Endothelial cell of umbilical vein (primary cell): ENCODE measurements at regions not wholly inside any gene's neighbourhood (a gene's known extent, or its start where the extent isn't known, plus 50 kb on each side); places are given as distances from the start of the nearest gene placed in this dataset.

Experiments
- BruUV-seq: library from RNA; stranded (reverse); fragments of 400-500 nt; replicated peaks from 2 replicates; lab custom pipeline; 2021; lab: Mats Ljungman, UMichigan
- CTCF ChIA-PET: fragments of 300-600, 350-600 bp; sonication (Branson Sonifier 250); formaldehyde crosslinking; loops from one replicate; lab custom pipeline; 2021; ENCODE audit warnings: antibody characterized with exemption, inconsistent platforms; lab: Charles Lee
- POLR2A ChIA-PET: fragments of 300-600, 350-600 bp; sonication (Branson Sonifier 250); formaldehyde crosslinking; loops from one replicate; lab custom pipeline; 2021; ENCODE audit warnings: antibody characterized with exemption, inconsistent platforms; lab: Charles Lee
- DNase-seq: peaks from one replicate; pipeline ENCODE4 v3.0.0-alpha.2; 2011; ENCODE audit warnings: low read depth, low spot score
- FAIRE-seq: peaks from 2 replicates; lab custom pipeline; 2011; peaks lifted over from hg19 to GRCh38; lab: Jason Lieb, UNC
- H2AFZ ChIP-seq: 2 replicates; pipeline ENCODE4 v1.6.0; 2012; ENCODE audit warnings: low read depth, low read length, control low read depth, inconsistent platforms
- H3K27ac ChIP-seq: 2 replicates; pipeline ENCODE4 v1.5.1; 2011; ENCODE audit warnings: low read depth, mild to moderate bottlenecking, control low read depth, low read length, moderate library complexity; ENCODE audit not compliant: insufficient read depth
- H3K27me3 ChIP-seq, 2 experiments: 2 replicates each; pipeline versions ENCODE4 v1.6.0 to v1.6.1; 2011; ENCODE audit warnings: low read length in 2 of 2, mixed read lengths in 1 of 2; ENCODE audit not compliant: control insufficient read depth in 2 of 2, insufficient read depth in 2 of 2
- H3K36me3 ChIP-seq, 2 experiments: 2 replicates in 1 of 2; 3 replicates in 1 of 2; pipeline ENCODE4 v1.5.1; 2011; ENCODE audit warnings: low read length in 2 of 2, mild to moderate bottlenecking in 1 of 2, moderate library complexity in 1 of 2; ENCODE audit not compliant: control insufficient read depth in 2 of 2, insufficient read depth in 2 of 2; ENCODE audit errors: extremely low read depth in 1 of 2
- H3K4me1 ChIP-seq: 3 replicates; pipeline ENCODE4 v1.5.1; 2011; ENCODE audit warnings: mild to moderate bottlenecking, low read length; ENCODE audit not compliant: control insufficient read depth, insufficient read depth; ENCODE audit errors: extremely low read depth
- H3K4me2 ChIP-seq: 2 replicates; pipeline ENCODE4 v1.6.1; 2011; ENCODE audit warnings: low read length, control low read depth, mixed read lengths; ENCODE audit not compliant: insufficient read depth
- H3K4me3 ChIP-seq, 3 experiments: fragments of 200-600 bp in 1 of 3; sonication (generic), shearing (Covaris generic) in 1 of 3; replicated peaks in 1 of 3; 2 replicates each; pipeline ENCODE4 v1.5.1; 2011 to 2016; ENCODE audit warnings: control low read depth in 3 of 3, low read length in 3 of 3, mild to moderate bottlenecking in 2 of 3, inconsistent platforms in 1 of 3, low read depth in 1 of 3, moderate library complexity in 1 of 3; ENCODE audit not compliant: insufficient read depth in 1 of 3
- H3K79me2 ChIP-seq: 2 replicates; pipeline ENCODE4 v1.6.0; 2012; ENCODE audit warnings: low read length, inconsistent platforms; ENCODE audit not compliant: control insufficient read depth, insufficient read depth
- H3K9ac ChIP-seq: replicated peaks from 2 replicates; pipeline ENCODE3; 2011; ENCODE audit warnings: low read length, control low read depth; ENCODE audit not compliant: insufficient read depth; ENCODE audit errors: extremely low read depth
- H3K9me1 ChIP-seq: replicated peaks from 3 replicates; pipeline ENCODE4 v1.6.0; 2011; ENCODE audit warnings: mild to moderate bottlenecking, low read length; ENCODE audit not compliant: control insufficient read depth, insufficient read depth; ENCODE audit errors: extremely low read depth
- H3K9me3 ChIP-seq: replicated peaks from 2 replicates; pipeline ENCODE4 v1.5.1; 2012; ENCODE audit warnings: low read length, inconsistent platforms; ENCODE audit not compliant: control insufficient read depth, insufficient read depth
- H4K20me1 ChIP-seq: replicated peaks from 2 replicates; pipeline ENCODE3; 2011; ENCODE audit warnings: mild to moderate bottlenecking, low read length; ENCODE audit not compliant: control insufficient read depth, insufficient read depth; ENCODE audit errors: extremely low read depth
- EZH2 ChIP-seq: IDR thresholded peaks from 2 replicates; pipeline ENCODE4 v1.6.1; 2012; ENCODE audit warnings: borderline replicate concordance, low read depth, mild to moderate bottlenecking, moderate library complexity, low read length, inconsistent platforms; ENCODE audit not compliant: severe bottlenecking
- FOS ChIP-seq: IDR thresholded peaks from 2 replicates; pipeline ENCODE4 v1.6.1; 2011; ENCODE audit warnings: mild to moderate bottlenecking, low read length, moderate library complexity, borderline replicate concordance; ENCODE audit not compliant: insufficient read depth
- JUN ChIP-seq: IDR thresholded peaks from 2 replicates; pipeline ENCODE4 v1.6.1; 2011; ENCODE audit warnings: borderline replicate concordance, low read depth; ENCODE audit not compliant: insufficient read length, insufficient read depth
- POLR2AphosphoS5 ChIP-seq: IDR thresholded peaks from 2 replicates; pipeline ENCODE4 v1.6.1; 2012; ENCODE audit warnings: low read depth, mild to moderate bottlenecking, control low read depth, low read length, moderate library complexity; ENCODE audit not compliant: insufficient read depth
- dilution Hi-C: fragments of 300-500 bp; cut with MboI; formaldehyde crosslinking; loops from one replicate; pipeline ENCODE4 v1.15.0; 2019; ENCODE audit warnings: low sequenced_read_pairs; ENCODE audit not compliant: extremely low pct_ligation_motif_present
- intact Hi-C: fragments of 100-400 bp; cut with micrococcal nuclease; formaldehyde crosslinking; loops from one replicate; pipeline ENCODE4 v1.10.0; 2022
- TF ChIP-seq, protein P1 (sequence below), 2 donors: IDR thresholded peaks; 1 replicate in 1 of 2; 2 replicates in 1 of 2; pipeline ENCODE4 v1.5.1; 2011; ENCODE audit warnings: low read length in 2 of 2, mild to moderate bottlenecking in 2 of 2, moderate library complexity in 2 of 2, control low read depth in 1 of 2, inconsistent platforms in 1 of 2, low read depth in 1 of 2; ENCODE audit not compliant: insufficient read depth in 1 of 2; ENCODE audit errors: extremely low read depth in 1 of 2
- TF ChIP-seq, protein P2 (sequence below): IDR thresholded peaks from 2 replicates; pipeline ENCODE4 v1.6.1; 2011; ENCODE audit not compliant: insufficient read depth, insufficient read length

DNA sequence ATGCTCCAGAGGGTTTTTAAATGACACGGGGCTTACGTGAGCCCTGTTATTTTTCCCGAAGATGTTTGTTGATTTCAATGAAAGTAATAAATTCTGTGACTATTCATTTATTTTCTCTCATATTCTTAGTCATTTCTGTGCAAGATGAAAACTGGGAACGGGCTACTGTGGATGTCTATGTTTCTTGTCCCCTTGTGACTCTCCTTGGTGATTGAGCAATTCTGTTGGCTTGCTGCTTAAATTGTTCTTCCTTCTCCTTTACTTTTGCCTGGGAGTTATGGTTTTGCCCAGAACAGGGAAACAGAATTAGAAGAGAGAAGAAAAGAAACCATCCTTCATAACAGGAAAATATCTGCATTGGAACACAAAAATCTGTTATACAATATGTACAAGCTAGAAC is 508.2 kb upstream of the DSEL start:
- no peak for TF ChIP-seq EZH2
- TF ChIP-seq, protein P1, sequence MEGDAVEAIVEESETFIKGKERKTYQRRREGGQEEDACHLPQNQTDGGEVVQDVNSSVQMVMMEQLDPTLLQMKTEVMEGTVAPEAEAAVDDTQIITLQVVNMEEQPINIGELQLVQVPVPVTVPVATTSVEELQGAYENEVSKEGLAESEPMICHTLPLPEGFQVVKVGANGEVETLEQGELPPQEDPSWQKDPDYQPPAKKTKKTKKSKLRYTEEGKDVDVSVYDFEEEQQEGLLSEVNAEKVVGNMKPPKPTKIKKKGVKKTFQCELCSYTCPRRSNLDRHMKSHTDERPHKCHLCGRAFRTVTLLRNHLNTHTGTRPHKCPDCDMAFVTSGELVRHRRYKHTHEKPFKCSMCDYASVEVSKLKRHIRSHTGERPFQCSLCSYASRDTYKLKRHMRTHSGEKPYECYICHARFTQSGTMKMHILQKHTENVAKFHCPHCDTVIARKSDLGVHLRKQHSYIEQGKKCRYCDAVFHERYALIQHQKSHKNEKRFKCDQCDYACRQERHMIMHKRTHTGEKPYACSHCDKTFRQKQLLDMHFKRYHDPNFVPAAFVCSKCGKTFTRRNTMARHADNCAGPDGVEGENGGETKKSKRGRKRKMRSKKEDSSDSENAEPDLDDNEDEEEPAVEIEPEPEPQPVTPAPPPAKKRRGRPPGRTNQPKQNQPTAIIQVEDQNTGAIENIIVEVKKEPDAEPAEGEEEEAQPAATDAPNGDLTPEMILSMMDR (IDR thresholded peaks at IDR 0.05; ENCODE audit: extremely low read depth in 1 of 2, insufficient read depth in 1 of 2, low read depth in 1 of 2, low read length in 2 of 2) = no peak
- TF ChIP-seq FOS = no peak
- TF ChIP-seq, protein P2, sequence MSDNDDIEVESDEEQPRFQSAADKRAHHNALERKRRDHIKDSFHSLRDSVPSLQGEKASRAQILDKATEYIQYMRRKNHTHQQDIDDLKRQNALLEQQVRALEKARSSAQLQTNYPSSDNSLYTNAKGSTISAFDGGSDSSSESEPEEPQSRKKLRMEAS = no peak
- no peak for TF ChIP-seq JUN
- no peak for TF ChIP-seq POLR2AphosphoS5
- FAIRE-seq = no peak
- Histone ChIP-seq H4K20me1 (no peaks in the 10 kb centered on the region), H3K79me2 (no peaks in the 10 kb centered on the region), H3K4me2 (no peak overlapping the region), H3K9ac (no peak overlapping the region), H3K27me3 (no peaks in the 10 kb centered on the region), H2AFZ (no peak overlapping the region), H3K4me3 (no peak overlapping the region), H3K4me1 (no peaks in the 10 kb centered on the region), H3K36me3 (no peaks in the 10 kb centered on the region), H3K9me1 (no peaks in the 10 kb centered on the region), H3K9me3 (no peaks in the 10 kb centered on the region), H3K27ac (no peak overlapping the region)
- POLR2A ChIA-PET = no interaction called here
- CTCF ChIA-PET = interaction anchor here (0.6 kb wide), 1 partner anchor 50 kb away, joined by 3 read pairs; no protein-coding TSS in a partner anchor
- dilution Hi-C loops = no loop called here
- no peak for DNase-seq
- BruUV-seq = no TSS peak
- intact Hi-C loops = no loop called here
